SJCRH30 (cell line): ENCODE measurements at regions not wholly inside any gene's neighbourhood (a gene's known extent, or its start where the extent isn't known, plus 50 kb on each side); places are given as distances from the start of the nearest gene placed in this dataset.
"Not testable (repeated sequence)": the region's sequence is repeated elsewhere in the genome, so short reads cannot be mapped to it uniquely, and the experiment has no call there.

Experiments
- DNase-seq, 2 experiments: peaks; one replicate each; pipeline ENCODE4 v3.0.0-alpha.2; 2015 to 2020
- H3K27ac ChIP-seq: fragments of 250-450 bp; sonication (Bioruptor Pico); 2 replicates; pipeline ENCODE4 v1.5.1; 2020; ENCODE audit warnings: mild to moderate bottlenecking, moderate library complexity
- H3K27me3 ChIP-seq: fragments of 250-450 bp; sonication (Bioruptor Pico); 2 replicates; pipeline ENCODE4 v1.5.1; 2020; ENCODE audit warnings: mild to moderate bottlenecking, moderate library complexity
- H3K36me3 ChIP-seq: fragments of 250-450 bp; sonication (Bioruptor Pico); 2 replicates; pipeline ENCODE4 v1.5.1; 2020; ENCODE audit warnings: mild to moderate bottlenecking, moderate library complexity
- H3K4me1 ChIP-seq: fragments of 250-450 bp; sonication (Bioruptor Pico); 2 replicates; pipeline ENCODE4 v1.5.1; 2020; ENCODE audit warnings: mild to moderate bottlenecking, moderate library complexity
- H3K4me3 ChIP-seq: fragments of 250-450 bp; sonication (Bioruptor Pico); 2 replicates; pipeline ENCODE4 v1.5.1; 2020; ENCODE audit warnings: mild to moderate bottlenecking, moderate library complexity
- H3K9me3 ChIP-seq: fragments of 250-450 bp; sonication (Bioruptor Pico); replicated peaks from 2 replicates; pipeline ENCODE4 v1.5.1; 2020; ENCODE audit warnings: mild to moderate bottlenecking, moderate library complexity

DNA sequence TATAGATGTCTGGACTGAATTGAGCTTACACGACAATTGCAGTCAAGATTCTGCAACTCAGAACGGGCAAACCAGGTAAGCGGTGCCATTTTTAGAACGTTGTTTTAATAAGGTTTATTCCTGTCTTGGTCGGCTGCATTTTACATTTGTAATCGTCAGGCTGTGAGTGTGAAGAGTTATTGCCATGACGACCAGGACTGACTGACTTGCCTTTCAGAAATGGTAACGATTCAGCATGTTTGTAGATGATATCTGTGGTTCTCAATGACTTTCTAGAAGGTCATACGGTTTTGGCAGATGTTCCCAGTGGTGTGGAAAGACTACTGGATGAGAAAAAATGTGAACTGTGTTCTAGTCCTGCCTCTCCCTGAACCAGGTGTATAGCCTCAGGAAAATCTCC, 271.3 kb upstream of the B3GALT2 start:
- Histone ChIP-seq H3K27ac (no peak overlapping the region), H3K4me1 (no peaks in the 10 kb centered on the region), H3K4me3 (no peak overlapping the region), H3K27me3 (no peaks in the 10 kb centered on the region), H3K36me3 (no peaks in the 10 kb centered on the region), H3K9me3 (no peaks in the 10 kb centered on the region)
- DNase-seq, result no peak

DNA sequence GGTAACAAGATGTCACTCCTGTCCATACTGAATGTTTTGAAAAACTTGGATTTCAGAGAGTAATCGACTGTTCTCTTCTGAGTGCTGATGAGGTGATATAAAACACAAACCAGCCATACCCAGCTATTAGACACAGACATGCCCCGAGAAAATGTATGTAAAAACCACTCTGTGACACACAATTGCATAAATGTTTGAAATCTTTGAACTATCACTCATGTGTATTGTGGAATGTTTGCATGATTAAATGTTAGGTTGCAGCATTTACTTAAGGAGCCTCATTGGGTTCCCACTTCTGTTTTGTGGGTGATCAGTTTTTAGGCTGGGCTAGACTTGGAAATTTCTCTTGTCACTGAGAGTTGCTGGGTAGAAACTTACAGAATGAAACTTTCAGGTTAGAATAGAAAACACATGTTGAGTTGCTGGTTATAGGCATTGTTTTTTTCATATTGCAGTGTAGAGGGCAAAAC, 270.4 kb upstream of the B3GALT2 start:
- Histone ChIP-seq H3K27me3 (no peaks in the 10 kb centered on the region), H3K9me3 (no peaks in the 10 kb centered on the region), H3K27ac (no peak overlapping the region), H3K4me1 (no peaks in the 10 kb centered on the region), H3K4me3 (no peak overlapping the region), H3K36me3 (no peaks in the 10 kb centered on the region)
- no peak for DNase-seq

- no peaks in the 10 kb centered on the region for H3K27me3 ChIP-seq
- DNase-seq, result no peak
- H3K4me3 ChIP-seq, result no peak overlapping the region
- no peaks in the 10 kb centered on the region for H3K9me3 ChIP-seq
- no peak overlapping the region for H3K27ac ChIP-seq
- H3K36me3 ChIP-seq, result no peaks in the 10 kb centered on the region
- H3K4me1 ChIP-seq, result no peaks in the 10 kb centered on the region
Observed at GRCh38 chr1:193451606-193452005, 265.2 kb upstream of the B3GALT2 start.

- no peaks in the 10 kb centered on the region for H3K4me1 ChIP-seq
- DNase-seq, result no peak
- no peak overlapping the region for H3K27ac ChIP-seq
- no peaks in the 10 kb centered on the region for H3K27me3 ChIP-seq
- no peaks in the 10 kb centered on the region for H3K9me3 ChIP-seq
- H3K4me3 ChIP-seq, result no peak overlapping the region
- H3K36me3 ChIP-seq, result no peaks in the 10 kb centered on the region
Observed at GRCh38 chr1:193451001-193451400, 264.6 kb upstream of the B3GALT2 start.

- Histone ChIP-seq H3K4me3 (no peak overlapping the region), H3K27ac (no peak overlapping the region), H3K36me3 (no peaks in the 10 kb centered on the region), H3K27me3 (no peaks in the 10 kb centered on the region), H3K4me1 (no peaks in the 10 kb centered on the region), H3K9me3 (no peaks in the 10 kb centered on the region)
- DNase-seq, result no peak
Observed at GRCh38 chr1:193448682-193449461, 262.5 kb upstream of the B3GALT2 start.

GRCh38 chr1:193443886-193444285, 257.5 kb upstream of the B3GALT2 start:
- H3K27me3 ChIP-seq, result no peaks in the 10 kb centered on the region
- no peak overlapping the region for H3K4me3 ChIP-seq
- no peak for DNase-seq
- no peaks in the 10 kb centered on the region for H3K4me1 ChIP-seq
- H3K36me3 ChIP-seq, result no peaks in the 10 kb centered on the region
- H3K27ac ChIP-seq, result no peak overlapping the region
- H3K9me3 ChIP-seq, result no peaks in the 10 kb centered on the region

- H3K27ac ChIP-seq, result no peak overlapping the region
- no peak overlapping the region for H3K4me3 ChIP-seq
- H3K9me3 ChIP-seq, result no peaks in the 10 kb centered on the region
- no peaks in the 10 kb centered on the region for H3K36me3 ChIP-seq
- no peak for DNase-seq
- H3K4me1 ChIP-seq, result no peaks in the 10 kb centered on the region
- no peaks in the 10 kb centered on the region for H3K27me3 ChIP-seq
Observed at GRCh38 chr1:193438771-193439170, 252.4 kb upstream of the B3GALT2 start.

DNA sequence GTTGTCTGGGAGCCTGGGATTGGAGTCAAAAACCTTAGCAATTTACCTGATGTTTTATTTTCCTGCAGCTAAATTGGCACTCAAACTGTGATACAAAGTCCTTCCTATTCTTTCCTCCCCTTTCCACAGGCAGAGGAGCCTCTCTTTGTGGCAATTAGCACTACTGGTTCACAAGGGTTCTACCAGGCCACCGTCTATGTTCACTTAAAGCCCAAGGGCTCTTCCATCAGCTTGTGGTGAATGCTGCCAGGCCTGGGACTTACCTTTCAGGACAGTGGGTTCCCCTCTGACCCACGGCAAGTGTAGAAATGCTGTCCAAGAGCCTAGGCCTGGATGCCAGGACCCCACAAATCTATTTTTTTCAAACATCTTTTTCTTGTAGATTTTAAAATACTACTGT, 251.9 kb upstream of the B3GALT2 start:
- DNase-seq, result no peak
- Histone ChIP-seq H3K36me3 (no peaks in the 10 kb centered on the region), H3K4me1 (no peaks in the 10 kb centered on the region), H3K27ac (no peak overlapping the region), H3K9me3 (no peaks in the 10 kb centered on the region), H3K4me3 (no peak overlapping the region), H3K27me3 (no peaks in the 10 kb centered on the region)

- H3K4me3 ChIP-seq, result no peak overlapping the region
- H3K27me3 ChIP-seq, result no peaks in the 10 kb centered on the region
- no peaks in the 10 kb centered on the region for H3K4me1 ChIP-seq
- no peak for DNase-seq
- H3K36me3 ChIP-seq, result no peaks in the 10 kb centered on the region
- H3K9me3 ChIP-seq, result no peaks in the 10 kb centered on the region
- no peak overlapping the region for H3K27ac ChIP-seq
Observed at GRCh38 chr1:193437785-193438184, 251.4 kb upstream of the B3GALT2 start.

GRCh38 chr1:193437333-193437732, 250.9 kb upstream of the B3GALT2 start:
- not testable (repeated sequence) for H3K9me3 ChIP-seq, H3K4me1 ChIP-seq, H3K27me3 ChIP-seq, H3K36me3 ChIP-seq, H3K27ac ChIP-seq, H3K4me3 ChIP-seq, DNase-seq

DNA sequence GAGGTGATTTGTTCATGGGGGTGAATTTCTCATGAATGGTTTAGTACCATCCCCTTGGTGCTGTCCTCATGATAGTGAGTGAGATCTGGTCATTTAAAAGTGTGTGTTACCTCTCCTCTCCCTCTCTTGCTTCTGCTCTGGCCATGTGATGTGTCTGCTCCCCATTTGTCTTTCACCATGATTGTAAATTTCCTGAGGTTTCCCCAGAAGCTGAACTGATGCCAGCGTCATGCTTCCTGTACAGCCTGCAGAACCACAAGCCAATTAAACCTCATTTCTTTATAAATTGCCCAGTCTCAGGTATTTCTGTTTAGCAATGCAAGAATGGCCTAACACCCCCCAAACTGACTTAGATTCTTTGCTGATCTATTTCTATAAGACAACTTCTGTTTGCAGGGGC, 249.4 kb upstream of the B3GALT2 start:
- no peaks in the 10 kb centered on the region for H3K27me3 ChIP-seq
- no peaks in the 10 kb centered on the region for H3K9me3 ChIP-seq
- H3K27ac ChIP-seq, result no peak overlapping the region
- DNase-seq, result no peak
- H3K36me3 ChIP-seq, result no peaks in the 10 kb centered on the region
- H3K4me3 ChIP-seq, result no peak overlapping the region
- no peaks in the 10 kb centered on the region for H3K4me1 ChIP-seq

DNA sequence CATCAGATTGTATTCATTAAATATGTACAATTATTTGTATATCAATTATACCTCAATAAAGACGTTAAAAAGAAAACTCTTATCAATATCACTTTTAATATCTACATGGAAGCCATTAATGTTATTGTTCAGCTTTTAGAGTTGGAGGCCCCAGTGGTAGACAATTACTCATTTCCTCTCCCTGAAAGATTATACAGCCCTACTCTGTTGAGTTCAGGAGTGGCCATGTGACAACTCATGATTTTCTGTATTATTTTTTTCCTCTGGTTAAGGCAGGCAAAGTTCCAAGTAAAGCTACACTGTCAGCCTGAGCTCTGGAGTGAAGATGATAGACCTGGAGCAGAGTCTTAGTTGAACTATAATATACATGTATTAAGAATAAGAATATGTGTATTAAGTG, 247.9 kb upstream of the B3GALT2 start:
- no peak overlapping the region for H3K4me3 ChIP-seq
- no peak overlapping the region for H3K27ac ChIP-seq
- H3K4me1 ChIP-seq, result no peaks in the 10 kb centered on the region
- H3K27me3 ChIP-seq, result no peaks in the 10 kb centered on the region
- no peaks in the 10 kb centered on the region for H3K36me3 ChIP-seq
- no peaks in the 10 kb centered on the region for H3K9me3 ChIP-seq
- DNase-seq, result no peak

- Histone ChIP-seq H3K4me3 (no peak overlapping the region), H3K27ac (no peak overlapping the region), H3K36me3 (no peaks in the 10 kb centered on the region), H3K9me3 (no peaks in the 10 kb centered on the region), H3K27me3 (no peaks in the 10 kb centered on the region), H3K4me1 (no peaks in the 10 kb centered on the region)
- DNase-seq, result no peak
Observed at GRCh38 chr1:193433599-193433998, 247.2 kb upstream of the B3GALT2 start.

DNA sequence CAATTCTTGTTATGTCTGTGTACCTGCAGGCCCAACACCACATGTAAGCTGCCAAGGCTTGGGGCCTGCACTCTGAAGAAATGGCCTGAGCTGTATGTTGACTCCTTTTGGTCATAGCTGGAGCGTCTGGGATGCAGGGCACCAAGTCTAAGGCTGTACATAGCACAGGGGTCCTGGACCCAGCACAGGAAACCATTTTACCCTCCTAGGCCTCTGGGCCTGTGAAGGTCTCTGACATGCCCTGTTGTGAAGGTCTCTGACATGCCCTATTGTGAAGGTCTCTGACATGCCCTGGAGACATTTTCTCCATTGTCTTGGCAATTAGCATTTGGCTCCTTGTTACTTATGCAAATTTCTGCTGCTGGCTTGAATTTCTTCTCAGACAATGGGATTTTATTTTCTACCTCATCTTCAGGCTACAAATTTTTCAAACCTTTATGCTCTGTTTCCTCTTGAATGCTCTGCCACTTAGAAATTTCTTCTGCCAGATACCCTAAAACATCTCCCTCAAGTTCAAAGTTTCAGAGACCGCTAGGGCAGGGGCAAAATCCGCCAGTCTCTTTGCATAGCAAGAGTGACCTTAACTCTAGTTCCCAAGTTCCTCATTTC, 246.7 kb upstream of the B3GALT2 start:
- no peaks in the 10 kb centered on the region for H3K27me3 ChIP-seq
- H3K36me3 ChIP-seq, result no peaks in the 10 kb centered on the region
- no peak overlapping the region for H3K4me3 ChIP-seq
- DNase-seq, result no peak
- no peaks in the 10 kb centered on the region for H3K9me3 ChIP-seq
- no peak overlapping the region for H3K27ac ChIP-seq
- H3K4me1 ChIP-seq, result no peaks in the 10 kb centered on the region

DNA sequence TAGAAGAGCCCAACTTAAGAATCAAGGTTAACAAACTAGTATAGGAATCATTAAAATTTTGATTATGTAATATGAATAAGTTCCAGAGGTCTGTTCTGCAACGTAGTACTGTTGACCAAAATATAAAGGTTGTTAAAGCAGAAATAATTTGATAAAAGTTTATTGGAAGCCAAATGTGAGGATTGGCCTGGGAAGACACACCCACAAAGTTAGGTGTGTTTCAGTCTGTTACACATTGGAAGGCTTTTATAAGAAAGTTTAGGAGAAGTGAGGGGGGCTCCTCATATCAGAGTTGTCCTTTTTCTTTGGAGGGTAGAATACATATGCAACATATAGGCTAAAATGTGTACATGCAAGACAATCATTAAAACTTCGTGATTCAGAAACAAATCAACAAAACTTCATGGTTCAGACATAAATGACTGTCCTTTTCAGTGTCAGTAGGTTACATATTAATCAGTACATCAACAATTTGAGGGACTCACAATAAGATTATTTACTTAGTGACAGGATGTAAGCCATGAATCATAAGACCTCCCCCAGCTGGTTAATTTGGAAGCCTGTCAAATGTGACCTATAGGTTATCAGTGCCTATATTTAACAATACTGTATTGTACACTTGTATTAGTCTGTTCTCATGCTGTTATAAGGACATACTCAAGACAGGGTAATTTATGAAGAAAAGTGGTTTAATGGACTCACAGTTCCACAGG, 245.0 kb upstream of the B3GALT2 start:
- H3K4me3 ChIP-seq, result no peak overlapping the region
- H3K36me3 ChIP-seq, result no peaks in the 10 kb centered on the region
- H3K27me3 ChIP-seq, result no peaks in the 10 kb centered on the region
- no peaks in the 10 kb centered on the region for H3K4me1 ChIP-seq
- no peaks in the 10 kb centered on the region for H3K9me3 ChIP-seq
- no peak overlapping the region for H3K27ac ChIP-seq
- DNase-seq, result no peak
